ENCODE measurements at regions not wholly inside any gene's neighbourhood (a gene's known extent, or its start where the extent isn't known, plus 50 kb on each side); places are given as distances from the start of the nearest gene placed in this dataset.
"Not testable (repeated sequence)": the region's sequence is repeated elsewhere in the genome, so short reads cannot be mapped to it uniquely, and the experiment has no call there.

DNA sequence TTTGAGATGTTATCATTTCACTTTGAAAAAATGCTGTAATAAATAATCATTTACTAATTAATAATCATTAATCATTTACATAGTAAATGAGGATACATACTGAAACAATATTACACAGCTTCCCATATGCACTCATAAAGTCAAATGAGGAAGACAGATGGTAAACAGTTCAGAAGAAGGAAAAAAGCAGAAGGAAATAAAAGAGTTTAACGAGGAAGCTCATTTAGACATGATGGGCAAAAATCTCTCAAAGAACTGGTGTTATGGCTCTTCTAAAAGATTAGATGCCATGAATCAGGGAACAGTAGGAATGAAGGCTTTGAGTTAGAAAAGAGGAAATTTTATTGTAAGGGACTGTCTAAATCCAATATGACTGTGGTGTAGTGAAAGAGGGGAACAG is 347.6 kb downstream of the PTPRC start:
- DNase-seq, result no peak

DNA sequence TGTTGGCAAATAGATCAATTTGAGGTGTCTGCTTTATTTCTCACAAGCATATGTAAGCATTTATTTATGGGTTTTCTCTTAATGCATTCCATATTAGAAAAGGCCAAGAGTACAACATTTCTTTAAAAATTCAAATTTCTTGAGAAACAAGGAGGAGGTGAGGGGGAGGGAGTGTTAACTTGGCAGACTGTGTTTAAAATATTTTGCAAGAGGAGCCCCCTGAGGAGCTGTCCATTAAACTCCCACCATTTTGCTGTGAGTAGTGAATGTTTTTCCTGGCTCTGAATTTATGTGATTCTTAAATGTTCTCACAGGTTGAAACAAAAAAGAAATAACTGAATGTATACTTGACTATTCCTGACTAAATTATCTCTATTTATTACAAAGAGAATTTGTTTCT is 363.8 kb downstream of the PTPRC start:
- DNase-seq, result no peak

GRCh38 chr1:199007423-199007822 is 368.6 kb downstream of the PTPRC start:
- DNase-seq, result no peak

GRCh38 chr1:199009447-199009846 is 370.6 kb downstream of the PTPRC start:
- no peak for DNase-seq

DNA sequence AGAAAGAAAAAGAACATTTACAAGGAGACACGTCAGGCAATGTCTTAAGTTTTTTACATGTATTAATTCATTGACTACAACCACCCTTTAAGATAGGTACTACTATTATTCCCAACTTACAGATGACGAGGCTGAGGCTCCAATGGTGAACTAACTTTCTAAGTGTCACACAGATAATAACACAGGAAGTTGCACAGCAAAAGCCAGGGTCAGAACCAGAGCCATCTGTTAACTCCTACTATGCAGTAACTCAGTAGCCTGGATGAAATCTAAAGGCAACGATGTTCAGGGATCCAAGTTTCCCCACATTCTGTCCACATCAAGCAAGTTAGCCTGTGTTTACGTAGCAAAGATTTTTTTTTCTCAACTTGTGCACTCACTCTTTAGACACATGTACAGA is 371.7 kb downstream of the PTPRC start:
- no peak for DNase-seq

DNA sequence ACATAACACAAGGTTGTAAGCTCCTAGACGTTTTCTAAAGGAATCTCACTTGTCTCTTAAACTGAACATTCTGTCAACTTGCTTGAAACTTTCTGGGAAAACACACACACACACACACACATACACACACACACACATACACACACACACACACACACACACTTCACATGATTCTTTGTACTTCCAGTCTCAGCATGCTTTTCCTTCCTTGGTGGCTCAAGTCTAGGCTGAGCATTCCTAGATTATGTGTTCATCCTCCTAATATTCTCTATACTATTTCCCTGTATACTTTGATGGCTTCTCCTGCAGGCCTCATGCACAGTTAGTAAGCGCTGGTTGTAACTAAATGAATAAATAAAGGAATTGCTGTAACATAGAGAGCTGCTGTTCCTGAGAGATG is 372.1 kb downstream of the PTPRC start:
- DNase-seq, result no peak

- DNase-seq, result no peak
Observed at GRCh38 chr1:199015799-199016198, 377.0 kb downstream of the PTPRC start.

- DNase-seq, result no peak
Observed at GRCh38 chr1:199018471-199019135, 379.8 kb downstream of the PTPRC start.

GRCh38 chr1:199020051-199020450 is 381.2 kb downstream of the PTPRC start:
- DNase-seq, result no peak

DNA sequence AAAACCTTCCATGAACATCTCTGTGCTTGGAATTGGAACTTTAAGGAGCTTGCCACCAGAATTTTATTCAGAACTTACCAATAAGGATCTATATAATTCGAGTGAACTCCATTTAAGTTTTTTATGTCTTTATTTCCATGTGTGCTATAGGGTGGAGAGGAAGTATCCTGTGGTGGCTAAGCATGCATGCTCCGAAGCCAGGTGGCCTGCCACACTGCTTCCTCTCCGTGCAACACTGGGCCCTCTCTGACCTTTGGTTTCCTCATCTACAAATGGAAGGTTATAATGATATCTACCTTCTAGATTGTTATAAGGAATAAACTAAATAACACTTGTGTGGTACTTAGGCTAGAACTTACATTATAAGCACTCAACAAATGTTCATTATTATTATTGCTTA is 382.1 kb downstream of the PTPRC start:
- DNase-seq, result no peak

GRCh38 chr1:199029401-199029800 is 390.6 kb downstream of the PTPRC start:
- DNase-seq, result no peak

GRCh38 chr1:199029855-199030254 is 391.0 kb downstream of the PTPRC start:
- DNase-seq, result no peak

- not testable (repeated sequence) for DNase-seq
Observed at GRCh38 chr1:199030541-199030940, 391.7 kb downstream of the PTPRC start.

- not testable (repeated sequence) for DNase-seq
Observed at GRCh38 chr1:199031170-199031569, 392.3 kb downstream of the PTPRC start.

- not testable (repeated sequence) for DNase-seq
Observed at GRCh38 chr1:199032479-199032878, 393.6 kb downstream of the PTPRC start.

DNA sequence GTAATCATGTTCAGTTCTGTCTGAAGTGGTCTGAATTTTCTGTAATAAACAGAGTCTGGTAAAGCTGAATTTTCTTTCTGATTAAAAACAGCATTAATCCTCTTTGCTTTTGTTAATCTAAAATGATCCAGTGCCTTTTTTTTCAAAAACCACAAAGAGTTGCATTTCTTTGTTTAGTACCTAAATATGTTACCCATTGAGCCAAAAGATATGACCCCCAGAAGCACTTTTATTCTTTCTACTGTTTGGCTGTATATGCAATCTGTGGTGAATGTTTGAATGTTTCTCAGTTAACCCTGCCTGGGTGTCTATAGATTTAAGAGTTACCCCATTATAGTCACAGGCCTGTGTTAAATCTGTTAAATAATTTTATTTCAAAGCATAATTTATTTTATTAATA is 394.8 kb downstream of the PTPRC start:
- DNase-seq, result no peak

GRCh38 chr1:199038156-199038555 is 399.3 kb downstream of the PTPRC start:
- DNase-seq, result no peak

DNA sequence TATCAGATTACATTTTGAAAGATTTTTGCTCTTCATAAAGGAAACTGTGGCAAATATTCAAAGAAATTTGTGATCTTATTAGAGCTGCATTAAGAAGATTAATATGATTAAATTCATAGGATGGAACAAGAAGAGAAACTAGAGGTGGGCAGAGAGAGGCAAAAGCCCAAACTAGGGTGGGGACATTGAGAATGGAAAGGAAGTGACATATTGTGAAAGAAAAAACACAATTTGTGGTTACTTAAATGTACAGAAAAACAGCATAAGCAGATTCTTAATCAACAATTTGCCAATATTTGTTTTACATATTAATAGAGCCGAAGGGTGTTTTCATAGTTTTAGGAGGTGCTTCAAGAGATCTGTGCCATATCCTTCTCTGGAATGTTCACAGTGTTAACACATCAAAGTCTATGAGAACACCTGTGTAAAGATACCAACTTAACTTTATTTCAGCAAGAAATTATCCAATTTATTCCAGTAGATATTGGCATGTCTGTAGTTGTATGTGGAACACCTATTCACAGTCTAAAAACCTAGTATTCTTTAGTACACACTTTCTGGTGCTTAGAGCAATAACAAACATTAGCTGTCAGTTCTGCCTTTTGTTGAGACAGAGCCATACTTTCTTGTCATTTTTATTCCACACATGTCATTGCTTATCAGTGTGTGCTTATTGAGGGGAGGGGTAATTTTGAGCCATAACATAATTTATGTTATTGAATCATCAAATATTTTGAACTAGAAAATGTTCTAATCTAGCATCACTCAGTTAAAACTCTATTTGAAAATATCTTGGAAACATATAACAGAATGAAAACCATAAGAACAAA is 401.5 kb downstream of the PTPRC start:
- DNase-seq, result no peak

DNA sequence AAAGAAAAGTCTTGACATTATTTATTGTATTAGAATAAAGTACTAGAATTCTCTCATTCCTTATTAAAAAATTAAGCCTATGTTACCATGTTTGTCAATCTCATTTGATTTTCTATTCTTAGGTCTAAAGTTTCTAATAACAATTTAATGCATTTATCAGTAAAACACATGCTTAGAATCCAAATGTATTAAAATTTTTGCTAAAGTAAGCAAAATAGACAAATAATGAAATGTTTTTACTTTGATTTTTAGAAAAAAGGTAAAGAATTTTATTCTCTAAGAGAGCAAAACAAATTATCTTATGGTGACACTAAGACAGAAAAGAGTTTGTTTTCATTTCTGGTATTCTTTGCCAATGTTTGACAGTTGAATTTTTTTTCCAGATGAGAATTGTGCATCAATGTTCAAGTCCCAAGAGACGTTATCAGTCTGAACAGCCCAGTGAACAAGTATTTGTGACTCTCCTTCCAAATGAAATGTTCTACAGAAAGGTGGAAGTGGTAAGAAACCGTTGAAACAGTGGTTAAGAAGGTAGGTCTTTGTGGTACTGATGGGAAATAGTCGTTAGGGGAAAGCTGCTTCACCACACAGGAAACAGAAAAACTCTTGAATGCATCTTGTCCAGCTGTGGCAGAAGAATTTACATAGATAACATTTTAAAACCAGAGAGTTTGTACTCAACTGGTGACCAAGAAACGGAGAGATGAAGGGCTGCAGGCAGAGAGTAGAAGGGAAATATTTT is 402.5 kb downstream of the PTPRC start:
- DNase-seq, result no peak

- DNase-seq, result no peak
Observed at GRCh38 chr1:199042193-199042592, 403.4 kb downstream of the PTPRC start.

- no peak for DNase-seq
Observed at GRCh38 chr1:199044191-199044590, 405.4 kb downstream of the PTPRC start.

DNA sequence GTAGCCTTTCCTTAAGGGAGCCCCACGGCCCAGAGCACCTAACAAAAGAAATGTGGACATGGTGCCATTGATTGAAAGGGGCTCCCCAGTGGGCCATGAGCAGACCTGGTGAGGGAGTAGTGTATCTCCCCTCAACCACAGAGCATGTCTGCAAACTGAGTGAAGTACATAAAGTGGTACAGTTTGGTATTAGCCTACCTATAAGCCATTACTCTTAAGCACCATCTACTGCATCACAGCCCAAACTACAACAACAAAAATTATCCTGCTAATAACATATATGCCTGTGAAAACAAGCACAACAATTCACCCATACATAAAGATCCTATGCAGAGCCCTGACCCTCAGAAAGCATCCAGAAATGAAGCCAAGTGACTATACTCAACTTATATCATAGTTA is 407.8 kb downstream of the PTPRC start:
- DNase-seq, result no peak

- no peak for DNase-seq
Observed at GRCh38 chr1:199054694-199055093, 415.9 kb downstream of the PTPRC start.

GRCh38 chr1:199057322-199057721 is 418.5 kb downstream of the PTPRC start:
- no peak for DNase-seq
